ENCODE measurements at regions not wholly inside any gene's neighbourhood (a gene's known extent, or its start where the extent isn't known, plus 50 kb on each side); places are given as distances from the start of the nearest gene placed in this dataset.

- TF ChIP-seq ZNF462 (CRISPR knock-in tag; IDR thresholded peaks at IDR 0.05) (no peak), EZH2phosphoT487 (IDR thresholded peaks at IDR 0.05; ENCODE audit: unreplicated experiment) (no peak), ETS1 (IDR thresholded peaks at IDR 0.05) (no peak), ZNF331 (CRISPR knock-in tag; IDR thresholded peaks at IDR 0.05; ENCODE audit: low read depth) (no peak), JUNB (IDR thresholded peaks at IDR 0.05; ENCODE audit: unreplicated experiment) (no peak), EZH2 (IDR thresholded peaks at IDR 0.05; ENCODE audit: low read depth, unreplicated experiment) (no peak), STAT1 (IDR thresholded peaks at IDR 0.05; ENCODE audit: unreplicated experiment) (no peak), CREB1 (CRISPR knock-in tag; IDR thresholded peaks at IDR 0.05; ENCODE audit: low read depth) (no peak)
These were observed 662.5 kb downstream of the PLA2G4A start (continued) for GRCh38 chr1:187491082-187491720.

- H3F3A ChIP-seq (replicated peaks; ENCODE audit: low read depth) = no peaks in the 10 kb centered on the region
- Mint-ChIP-seq H3K36me3 (ENCODE audit: low read depth) (no peaks in the 10 kb centered on the region), H3K27ac (no peak overlapping the region), H3K27me3 (ENCODE audit: insufficient read depth, low read depth, poor library complexity) (no peaks in the 10 kb centered on the region), H3K4me3 (no peak overlapping the region), H3K9me3 (no peaks in the 10 kb centered on the region), H3K4me1 (no peaks in the 10 kb centered on the region)
- no peaks in the 10 kb centered on the region for H3K36me3 ChIP-seq (ENCODE audit: insufficient read depth)
- H3K4me2 ChIP-seq = no peak overlapping the region
- H3K4me1 ChIP-seq (ENCODE audit: insufficient read depth) = no peaks in the 10 kb centered on the region
- DNase-seq (ENCODE audit: low spot score) (no peak), ATAC-seq (no peak)
- no peaks in the 10 kb centered on the region for H3K27me3 ChIP-seq (ENCODE audit: insufficient read depth)
- H3K27ac ChIP-seq (ENCODE audit: low read depth) = no peak overlapping the region
- H3K4me3 ChIP-seq = no peak overlapping the region
- no peaks in the 10 kb centered on the region for H4K20me1 ChIP-seq (replicated peaks; ENCODE audit: insufficient read depth)
- H3K79me2 ChIP-seq (replicated peaks; ENCODE audit: insufficient read depth) = no peaks in the 10 kb centered on the region
- no peak overlapping the region for H2AFZ ChIP-seq
- H3K9me2 ChIP-seq (ENCODE audit: insufficient read depth) = no peaks in the 10 kb centered on the region
- TF ChIP-seq ZNF462 (CRISPR knock-in tag; IDR thresholded peaks at IDR 0.05) (no peak), CREB1 (CRISPR knock-in tag; IDR thresholded peaks at IDR 0.05; ENCODE audit: low read depth) (no peak), ZNF114 (CRISPR knock-in tag; IDR thresholded peaks at IDR 0.05) (no peak)
These were observed 669.3 kb downstream of the PLA2G4A start for GRCh38 chr1:187498028-187498427.

All from GM23338 (cell line).